NT2/D1 (cell line): ENCODE measurements at regions not wholly inside any gene's neighbourhood (a gene's known extent, or its start where the extent isn't known, plus 50 kb on each side); places are given as distances from the start of the nearest gene placed in this dataset.

ENCODE experiments used
- SUZ12 ChIP-seq: IDR thresholded peaks from 2 replicates; pipeline ENCODE4 v1.6.1; 2011; ENCODE audit not compliant: insufficient read length, insufficient read depth; ENCODE audit errors: extremely low read depth
- YY1 ChIP-seq: IDR thresholded peaks from 2 replicates; pipeline ENCODE4 v1.6.1; 2011; ENCODE audit not compliant: insufficient read length, insufficient read depth
- ZNF274 ChIP-seq: IDR thresholded peaks from 2 replicates; pipeline ENCODE4 v1.6.1; 2011; ENCODE audit warnings: mild to moderate bottlenecking, low read depth, low read length

- TF ChIP-seq ZNF274 (no peak), YY1 (no peak), SUZ12 (no peak)
These were observed 317.1 kb upstream of the ST6GAL2 start for GRCh38 chr2:107202962-107203591.
